ENCODE measurements at regions not wholly inside any gene's neighbourhood (a gene's known extent, or its start where the extent isn't known, plus 50 kb on each side); places are given as distances from the start of the nearest gene placed in this dataset.

- DNase-seq = no peak
- H3K9me3 ChIP-seq (ENCODE audit: control insufficient read depth in 1 of 2, low read length in 2 of 2) = no peaks in the 10 kb centered on the region
- H3K4me3 ChIP-seq (ENCODE audit: low read length in 2 of 2) = no peak overlapping the region
- H3K36me3 ChIP-seq (ENCODE audit: insufficient read depth, low read length) = no peaks in the 10 kb centered on the region
- Mint-ChIP-seq H3K4me1 (no peaks in the 10 kb centered on the region), H3K27ac (no peak overlapping the region), H3K36me3 (no peaks in the 10 kb centered on the region), H3K9me3 (peaks cover 0 to 4% (median 1%) of the 10 kb centered on the region in 8 donors), H3K4me3 (no peak overlapping the region), H3K27me3 (no peaks in the 10 kb centered on the region)
- intact Hi-C loops (cut with micrococcal nuclease) = no loop called here
- ChIA-PET POLR2A (ENCODE audit: partially characterized antibody) (no interaction called here), CTCF (ENCODE audit: partially characterized antibody) (no interaction called here)
- H3K27me3 ChIP-seq (ENCODE audit: insufficient read depth, low read length) = no peaks in the 10 kb centered on the region
- H3K4me1 ChIP-seq (ENCODE audit: insufficient read depth, low read length) = no peaks in the 10 kb centered on the region
- no peak overlapping the region for H3K27ac ChIP-seq (ENCODE audit: low read depth, low read length)
These were observed 684.2 kb downstream of the HTR1B start for GRCh38 chr6:76779068-76779467.

GRCh38 chr6:76776876-76777275, 686.4 kb downstream of the HTR1B start:
- Histone ChIP-seq H3K9me3 (ENCODE audit: control insufficient read depth in 1 of 2, low read length in 2 of 2) (no peaks in the 10 kb centered on the region), H3K27me3 (ENCODE audit: insufficient read depth, low read length) (no peaks in the 10 kb centered on the region), H3K4me1 (ENCODE audit: insufficient read depth, low read length) (no peaks in the 10 kb centered on the region), H3K27ac (ENCODE audit: low read depth, low read length) (no peak overlapping the region), H3K36me3 (ENCODE audit: insufficient read depth, low read length) (no peaks in the 10 kb centered on the region), H3K4me3 (ENCODE audit: low read length in 2 of 2) (no peak overlapping the region)
- H3K36me3 Mint-ChIP-seq = no peaks in the 10 kb centered on the region
- ChIA-PET POLR2A (ENCODE audit: partially characterized antibody) (no interaction called here), CTCF (ENCODE audit: partially characterized antibody) (no interaction called here)
- H3K4me1 Mint-ChIP-seq = no peaks in the 10 kb centered on the region
- intact Hi-C loops (cut with micrococcal nuclease) = no loop called here
- H3K9me3 Mint-ChIP-seq = peaks cover 0 to 7% (median 1%) of the 10 kb centered on the region in 8 donors
- no peaks in the 10 kb centered on the region for H3K27me3 Mint-ChIP-seq
- H3K27ac Mint-ChIP-seq = no peak overlapping the region
- no peak overlapping the region for H3K4me3 Mint-ChIP-seq
- no peak for DNase-seq

DNA sequence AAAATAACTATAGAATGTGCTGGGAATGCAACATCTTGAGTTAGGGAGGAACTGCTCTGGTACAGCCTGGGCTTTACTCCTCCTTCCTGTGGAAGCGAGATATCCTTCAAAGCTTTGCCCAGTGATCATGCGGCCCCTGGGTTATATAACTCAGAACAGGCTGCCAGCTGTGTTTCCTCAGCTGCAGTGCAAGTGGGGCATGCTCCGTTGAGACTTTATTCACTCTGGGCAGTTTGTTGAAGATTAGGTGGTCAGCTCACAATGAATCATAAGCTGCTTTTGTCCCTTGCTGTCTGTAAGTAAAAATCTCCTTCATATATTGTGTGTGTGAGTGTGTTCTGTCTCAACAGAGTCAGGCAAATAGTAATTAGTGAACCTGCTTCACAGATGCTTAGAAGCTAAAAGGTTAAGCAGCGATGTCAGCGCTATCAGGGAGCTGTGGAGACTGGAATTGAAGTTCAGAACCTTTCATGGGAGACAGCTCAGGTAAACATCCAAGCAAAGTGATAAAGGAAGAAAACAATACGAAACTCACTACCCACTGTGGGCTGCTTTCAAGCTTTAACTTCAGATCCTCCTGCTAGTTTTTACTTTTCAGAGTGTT, 688.4 kb downstream of the HTR1B start:
- Mint-ChIP-seq H3K27ac (no peak overlapping the region), H3K9me3 (peaks cover 0 to 8% (median 1%) of the 10 kb centered on the region in 8 donors), H3K4me1 (no peaks in the 10 kb centered on the region), H3K27me3 (no peaks in the 10 kb centered on the region), H3K36me3 (no peaks in the 10 kb centered on the region), H3K4me3 (no peak overlapping the region)
- H3K27me3 ChIP-seq (ENCODE audit: insufficient read depth, low read length) = no peaks in the 10 kb centered on the region
- intact Hi-C loops (cut with micrococcal nuclease) = no loop called here
- ChIA-PET POLR2A (ENCODE audit: partially characterized antibody) (no interaction called here), CTCF (ENCODE audit: partially characterized antibody) (no interaction called here)
- no peak overlapping the region for H3K27ac ChIP-seq (ENCODE audit: low read depth, low read length)
- no peaks in the 10 kb centered on the region for H3K9me3 ChIP-seq (ENCODE audit: control insufficient read depth in 1 of 2, low read length in 2 of 2)
- H3K36me3 ChIP-seq (ENCODE audit: insufficient read depth, low read length) = no peaks in the 10 kb centered on the region
- no peaks in the 10 kb centered on the region for H3K4me1 ChIP-seq (ENCODE audit: insufficient read depth, low read length)
- DNase-seq = no peak
- no peak overlapping the region for H3K4me3 ChIP-seq (ENCODE audit: low read length in 2 of 2)

- no peak overlapping the region for H3K4me3 ChIP-seq (ENCODE audit: low read length in 2 of 2)
- Mint-ChIP-seq H3K27ac (no peak overlapping the region), H3K27me3 (no peaks in the 10 kb centered on the region), H3K4me1 (no peaks in the 10 kb centered on the region), H3K36me3 (no peaks in the 10 kb centered on the region), H3K4me3 (no peak overlapping the region), H3K9me3 (peaks cover 0 to 8% (median 1%) of the 10 kb centered on the region in 8 donors)
- no peaks in the 10 kb centered on the region for H3K9me3 ChIP-seq (ENCODE audit: control insufficient read depth in 1 of 2, low read length in 2 of 2)
- intact Hi-C loops (cut with micrococcal nuclease) = no loop called here
- no peaks in the 10 kb centered on the region for H3K36me3 ChIP-seq (ENCODE audit: insufficient read depth, low read length)
- no peak overlapping the region for H3K27ac ChIP-seq (ENCODE audit: low read depth, low read length)
- no peaks in the 10 kb centered on the region for H3K4me1 ChIP-seq (ENCODE audit: insufficient read depth, low read length)
- POLR2A ChIA-PET (ENCODE audit: partially characterized antibody) = no interaction called here
- no peak for DNase-seq
- CTCF ChIA-PET (ENCODE audit: partially characterized antibody) = no interaction called here
- H3K27me3 ChIP-seq (ENCODE audit: insufficient read depth, low read length) = no peaks in the 10 kb centered on the region
These were observed 690.3 kb downstream of the HTR1B start for GRCh38 chr6:76772951-76773350.

DNA sequence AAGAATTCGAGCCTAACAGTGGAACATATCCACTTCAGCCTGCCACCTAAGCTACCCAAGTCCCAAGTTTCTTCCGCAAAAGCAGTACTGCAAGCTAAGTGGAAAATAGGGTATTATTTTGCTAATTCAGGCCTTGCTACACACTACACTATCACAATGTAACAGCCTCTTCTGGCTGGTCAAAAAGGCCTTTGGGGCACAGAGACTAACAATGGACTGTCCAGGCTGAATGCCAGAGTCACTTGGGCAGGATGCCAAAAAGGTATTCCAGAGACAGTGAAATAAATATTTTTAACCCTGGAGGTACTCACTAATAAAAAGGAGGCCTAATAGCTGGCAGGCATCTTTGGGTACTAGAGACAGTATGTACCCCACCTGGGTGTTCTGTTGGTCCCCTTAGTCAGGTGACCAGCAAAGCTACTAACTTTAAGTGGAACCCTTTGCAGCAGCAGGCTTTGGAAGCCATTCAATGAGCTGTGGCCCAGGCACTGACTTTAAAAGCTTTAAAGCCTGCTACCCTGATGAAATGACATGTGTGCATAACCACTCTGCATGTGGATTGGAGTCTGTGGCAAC, 692.1 kb downstream of the HTR1B start:
- no peaks in the 10 kb centered on the region for H3K36me3 ChIP-seq (ENCODE audit: insufficient read depth, low read length)
- POLR2A ChIA-PET (ENCODE audit: partially characterized antibody) = no interaction called here
- CTCF ChIA-PET (ENCODE audit: partially characterized antibody) = no interaction called here
- no peak overlapping the region for H3K4me3 ChIP-seq (ENCODE audit: low read length in 2 of 2)
- DNase-seq = no peak
- no peak overlapping the region for H3K4me3 Mint-ChIP-seq
- H3K4me1 Mint-ChIP-seq = no peaks in the 10 kb centered on the region
- no peaks in the 10 kb centered on the region for H3K27me3 ChIP-seq (ENCODE audit: insufficient read depth, low read length)
- intact Hi-C loops (cut with micrococcal nuclease) = no loop called here
- no peak overlapping the region for H3K27ac Mint-ChIP-seq
- no peak overlapping the region for H3K27ac ChIP-seq (ENCODE audit: low read depth, low read length)
- no peaks in the 10 kb centered on the region for H3K4me1 ChIP-seq (ENCODE audit: insufficient read depth, low read length)
- H3K36me3 Mint-ChIP-seq = no peaks in the 10 kb centered on the region
- H3K9me3 ChIP-seq (ENCODE audit: control insufficient read depth in 1 of 2, low read length in 2 of 2) = no peaks in the 10 kb centered on the region
- H3K27me3 Mint-ChIP-seq = no peaks in the 10 kb centered on the region
- H3K9me3 Mint-ChIP-seq = peaks cover 0 to 8% (median 0%) of the 10 kb centered on the region in 8 donors

DNA sequence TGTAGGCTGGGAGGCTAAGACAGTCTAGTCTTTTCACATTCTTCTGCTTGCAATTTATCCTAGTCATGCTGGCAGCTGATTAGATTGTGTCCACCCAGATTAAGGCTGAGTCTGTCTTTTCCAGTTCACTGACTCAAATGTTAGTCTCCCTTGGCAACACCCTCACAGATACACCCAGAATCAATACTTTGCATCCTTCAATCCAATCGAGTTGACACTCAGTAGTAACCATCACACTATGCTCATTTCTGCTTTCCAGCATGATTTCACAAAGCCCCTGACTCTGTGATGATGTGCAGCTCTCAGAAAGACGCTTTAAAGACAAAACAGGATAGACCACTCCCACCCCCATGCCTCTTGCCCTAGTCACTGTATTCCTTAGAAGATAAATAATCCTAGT, 693.0 kb downstream of the HTR1B start:
- intact Hi-C loops (cut with micrococcal nuclease) = no loop called here

DNA sequence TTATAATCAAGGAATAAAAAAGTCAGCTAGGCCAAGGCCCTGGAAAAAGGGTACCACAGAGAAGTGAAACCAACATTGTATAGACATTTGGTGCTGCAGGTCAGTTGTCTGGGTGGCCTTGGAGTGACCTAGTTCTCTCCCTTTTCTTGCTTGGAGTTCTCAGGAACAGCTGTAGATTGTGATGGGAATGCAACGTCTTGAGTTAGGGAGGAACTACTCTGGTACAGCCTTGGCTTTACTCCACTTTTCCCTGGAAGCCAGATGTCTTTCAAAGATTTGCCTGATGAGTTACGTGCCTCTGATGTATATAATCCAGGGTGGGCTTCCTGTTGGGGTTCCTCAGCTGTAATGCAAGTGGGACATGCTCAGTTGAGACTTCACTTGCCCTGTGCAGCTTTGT, 694.7 kb downstream of the HTR1B start:
- H3K4me3 ChIP-seq (ENCODE audit: low read length in 2 of 2) = no peak overlapping the region
- no peaks in the 10 kb centered on the region for H3K4me1 ChIP-seq (ENCODE audit: insufficient read depth, low read length)
- intact Hi-C loops (cut with micrococcal nuclease) = no loop called here
- CTCF ChIA-PET (ENCODE audit: partially characterized antibody) = no interaction called here
- H3K27me3 ChIP-seq (ENCODE audit: insufficient read depth, low read length) = no peaks in the 10 kb centered on the region
- POLR2A ChIA-PET (ENCODE audit: partially characterized antibody) = no interaction called here
- no peak overlapping the region for H3K4me3 Mint-ChIP-seq
- no peaks in the 10 kb centered on the region for H3K9me3 ChIP-seq (ENCODE audit: control insufficient read depth in 1 of 2, low read length in 2 of 2)
- no peak overlapping the region for H3K27ac Mint-ChIP-seq
- no peaks in the 10 kb centered on the region for H3K27me3 Mint-ChIP-seq
- H3K27ac ChIP-seq (ENCODE audit: low read depth, low read length) = no peak overlapping the region
- H3K4me1 Mint-ChIP-seq = no peaks in the 10 kb centered on the region
- H3K36me3 ChIP-seq (ENCODE audit: insufficient read depth, low read length) = no peaks in the 10 kb centered on the region
- H3K9me3 Mint-ChIP-seq = peaks cover 0 to 6% (median 0%) of the 10 kb centered on the region in 8 donors
- no peaks in the 10 kb centered on the region for H3K36me3 Mint-ChIP-seq
- no peak for DNase-seq

More for the DNA sequence above, 693.0 kb downstream of the HTR1B start:
- H3K4me1 ChIP-seq (ENCODE audit: insufficient read depth, low read length) = no peaks in the 10 kb centered on the region
- no peak overlapping the region for H3K27ac ChIP-seq (ENCODE audit: low read depth, low read length)
- no peaks in the 10 kb centered on the region for H3K36me3 ChIP-seq (ENCODE audit: insufficient read depth, low read length)
- Mint-ChIP-seq H3K27me3 (no peaks in the 10 kb centered on the region), H3K4me3 (no peak overlapping the region), H3K9me3 (peaks cover 0 to 8% (median 0%) of the 10 kb centered on the region in 8 donors), H3K4me1 (no peaks in the 10 kb centered on the region), H3K27ac (no peak overlapping the region), H3K36me3 (no peaks in the 10 kb centered on the region)
- no peaks in the 10 kb centered on the region for H3K9me3 ChIP-seq (ENCODE audit: control insufficient read depth in 1 of 2, low read length in 2 of 2)
- no peaks in the 10 kb centered on the region for H3K27me3 ChIP-seq (ENCODE audit: insufficient read depth, low read length)
- ChIA-PET POLR2A (ENCODE audit: partially characterized antibody) (no interaction called here), CTCF (ENCODE audit: partially characterized antibody) (no interaction called here)
- H3K4me3 ChIP-seq (ENCODE audit: low read length in 2 of 2) = no peak overlapping the region
- no peak for DNase-seq

GRCh38 chr6:76764057-76764456, 691.6 kb upstream of the IMPG1 start:
- H3K4me3 ChIP-seq (ENCODE audit: low read length in 2 of 2) = no peak overlapping the region
- Mint-ChIP-seq H3K27ac (no peak overlapping the region), H3K27me3 (no peaks in the 10 kb centered on the region), H3K9me3 (peaks cover 0 to 8% (median 2%) of the 10 kb centered on the region in 8 donors), H3K36me3 (no peaks in the 10 kb centered on the region), H3K4me3 (no peak overlapping the region), H3K4me1 (no peaks in the 10 kb centered on the region)
- no peaks in the 10 kb centered on the region for H3K9me3 ChIP-seq (ENCODE audit: control insufficient read depth in 1 of 2, low read length in 2 of 2)
- no peak for DNase-seq
- H3K36me3 ChIP-seq (ENCODE audit: insufficient read depth, low read length) = no peaks in the 10 kb centered on the region
- H3K27me3 ChIP-seq (ENCODE audit: insufficient read depth, low read length) = no peaks in the 10 kb centered on the region
- POLR2A ChIA-PET (ENCODE audit: partially characterized antibody) = no interaction called here
- intact Hi-C loops (cut with micrococcal nuclease) = no loop called here
- CTCF ChIA-PET (ENCODE audit: partially characterized antibody) = no interaction called here
- H3K4me1 ChIP-seq (ENCODE audit: insufficient read depth, low read length) = no peaks in the 10 kb centered on the region
- no peak overlapping the region for H3K27ac ChIP-seq (ENCODE audit: low read depth, low read length)

Measured in CD4-positive, alpha-beta memory T cell (primary cell).